K562 (cell line): ENCODE measurements at regions not wholly inside any gene's neighbourhood (a gene's known extent, or its start where the extent isn't known, plus 50 kb on each side); places are given as distances from the start of the nearest gene placed in this dataset.

ENCODE experiments used
- ATAC-seq: fragments of 200-7000 bp; cut with Tn5 transposase; 3 replicates; pipeline ENCODE4 v1.9.1; 2020; ENCODE audit warnings: moderate library complexity
- BruUV-seq: library from RNA; stranded (reverse); fragments of 400-500 nt; replicated peaks from 2 replicates; lab custom pipeline; 2021; lab: Mats Ljungman, UMichigan
- CTCF ChIA-PET: fragments of 300-600 bp; formaldehyde crosslinking; extraction: SDS; loops from one replicate; lab custom pipeline; 2021; ENCODE audit warnings: low intra/inter-chr PET ratio; lab: Yijun Ruan, JAX
- POLR2A ChIA-PET: fragments of 300-600, 350-650 bp; sonication (Branson Sonifier 250); formaldehyde crosslinking; extraction: SDS; loops from one replicate; lab custom pipeline; 2021; ENCODE audit warnings: antibody characterized with exemption, inconsistent platforms; lab: Yijun Ruan, JAX
- DNase-seq, 4 experiments: peaks; one replicate each; pipeline versions ENCODE4 v3.0.0 to v3.0.0-alpha.2; 2011 to 2018; ENCODE audit warnings: low spot score in 3 of 4, mixed read lengths in 3 of 4; ENCODE audit errors: extremely low read depth in 1 of 4
- FAIRE-seq: peaks from 2 replicates; lab custom pipeline; 2011; peaks lifted over from hg19 to GRCh38; lab: Jason Lieb, UNC
- H2AFZ ChIP-seq: 2 replicates; pipeline ENCODE4 v1.6.0; 2011; ENCODE audit warnings: low read depth, low read length, control low read depth, inconsistent platforms
- H3K27ac ChIP-seq: fragments of 200-600 bp; 3 replicates; pipeline ENCODE4 v1.8.0; 2011; ENCODE audit warnings: low read depth, mild to moderate bottlenecking, control low read depth, inconsistent platforms, low read length, moderate library complexity, mixed read lengths; ENCODE audit errors: extremely low read depth
- H3K27me3 ChIP-seq, 2 experiments: fragments of 300-600 bp in 1 of 2; 2 replicates in 1 of 2; 3 replicates in 1 of 2; pipeline versions ENCODE4 v1.6.0 to v1.8.0; 2011; ENCODE audit warnings: inconsistent platforms in 2 of 2, low read length in 2 of 2, mild to moderate bottlenecking in 1 of 2, mixed read lengths in 1 of 2, moderate library complexity in 1 of 2; ENCODE audit not compliant: control insufficient read depth in 2 of 2, insufficient read depth in 2 of 2
- H3K36me3 ChIP-seq: fragments of 300-600 bp; 3 replicates; pipeline ENCODE4 v1.8.0; 2011; ENCODE audit warnings: mild to moderate bottlenecking, low read length, inconsistent platforms; ENCODE audit not compliant: control insufficient read depth, insufficient read depth
- H3K4me1 ChIP-seq, 2 experiments: fragments of 200-600 bp in 1 of 2; replicated peaks in 1 of 2; 2 replicates in 1 of 2; 3 replicates in 1 of 2; pipeline versions ENCODE4 v1.5.1 to v1.8.0; 2011; ENCODE audit warnings: inconsistent platforms in 2 of 2, low read length in 2 of 2, mild to moderate bottlenecking in 1 of 2, mixed read lengths in 1 of 2, moderate library complexity in 1 of 2; ENCODE audit not compliant: control insufficient read depth in 2 of 2, insufficient read depth in 2 of 2
- H3K4me2 ChIP-seq: 2 replicates; pipeline ENCODE4 v1.6.1; 2011; ENCODE audit warnings: low read length, control low read depth, inconsistent platforms, mixed read lengths; ENCODE audit not compliant: insufficient read depth
- H3K4me3 ChIP-seq: fragments of 200-600 bp; sonication (generic), shearing (Covaris generic); 2 replicates; pipeline ENCODE4 v1.5.1; 2016; ENCODE audit warnings: control low read depth, inconsistent platforms
- H3K79me2 ChIP-seq: fragments of 200-600 bp; 3 replicates; pipeline ENCODE4 v1.8.0; 2011; ENCODE audit warnings: low read length, inconsistent platforms; ENCODE audit not compliant: control insufficient read depth, insufficient read depth
- H3K9ac ChIP-seq, 2 experiments: 2 replicates each; pipeline versions ENCODE4 v1.6.0 to v1.6.1; 2011; ENCODE audit warnings: low read depth in 2 of 2, low read length in 2 of 2, control low read depth in 1 of 2, inconsistent platforms in 1 of 2, mild to moderate bottlenecking in 1 of 2, mixed read lengths in 1 of 2; ENCODE audit not compliant: insufficient read depth in 1 of 2
- H3K9me1 ChIP-seq: one replicate; pipeline ENCODE4 v1.6.0; 2011; ENCODE audit warnings: inconsistent platforms, mild to moderate bottlenecking, low read length, moderate library complexity; ENCODE audit not compliant: control insufficient read depth, insufficient read depth
- H3K9me3 ChIP-seq: replicated peaks from 2 replicates; pipeline ENCODE4 v1.5.1; 2011; ENCODE audit warnings: low read depth, low read length, inconsistent platforms; ENCODE audit not compliant: control insufficient read depth, insufficient read depth
- H4K20me1 ChIP-seq: replicated peaks from 2 replicates; pipeline ENCODE4 v1.6.1; 2011; ENCODE audit warnings: low read length, inconsistent platforms, mixed read lengths; ENCODE audit not compliant: control insufficient read depth, insufficient read depth
- CEBPG ChIP-seq, 3 experiments: fragments of 200-800 bp in 1 of 3; sonication (Bioruptor generic) in 1 of 3; sonication (generic) in 1 of 3; formaldehyde crosslinking in 1 of 3; IDR thresholded peaks in 2 of 3; conservative IDR thresholded peaks in 1 of 3; 2 replicates each; pipeline versions ENCODE4 v1.6.1 to v1.8.0; 2016 to 2022; ENCODE audit warnings: missing compliant biosample characterization in 2 of 3, missing genetic modification characterization in 2 of 3, mild to moderate bottlenecking in 1 of 3, missing genetic modification reagents in 1 of 3
- DACH1 ChIP-seq: fragments of 450-650 bp; IDR thresholded peaks from 2 replicates; pipeline ENCODE4 v1.6.1; 2018; ENCODE audit not compliant: partially characterized antibody
- FIP1L1 ChIP-seq: fragments of 200-400 bp; formaldehyde crosslinking; IDR thresholded peaks from 2 replicates; pipeline ENCODE4 v1.6.1; 2018; ENCODE audit warnings: mild to moderate bottlenecking, low read depth, low read length; ENCODE audit not compliant: poor library complexity, severe bottlenecking
- GTF2F1 ChIP-seq: IDR thresholded peaks from 2 replicates; pipeline ENCODE4 v1.6.1; 2011; ENCODE audit warnings: low read depth, low read length, improper control_type of control experiment
- NFRKB ChIP-seq: fragments of 450-650 bp; IDR thresholded peaks from 2 replicates; pipeline ENCODE4 v1.6.1; 2016; ENCODE audit warnings: low read depth
- NFXL1 ChIP-seq: fragments of 450-650 bp; formaldehyde crosslinking; IDR thresholded peaks from 2 replicates; pipeline ENCODE4 v1.4.0; 2021; ENCODE audit warnings: mild to moderate bottlenecking
- NR0B1 ChIP-seq: fragments of 450-650 bp; IDR thresholded peaks from one replicate; pipeline ENCODE4 v1.6.1; 2018; ENCODE audit warnings: mild to moderate bottlenecking, moderate library complexity; ENCODE audit not compliant: partially characterized antibody
- NR2F6 ChIP-seq: fragments of 450-650 bp; formaldehyde crosslinking; IDR thresholded peaks from 2 replicates; pipeline ENCODE4 v1.4.0; 2020; ENCODE audit warnings: mild to moderate bottlenecking
- PML ChIP-seq: IDR thresholded peaks from 2 replicates; pipeline ENCODE4 v1.6.1; 2012; ENCODE audit warnings: low read length, inconsistent platforms
- RHOXF2B ChIP-seq: fragments of 250-450 bp; sonication (Bioruptor Pico); conservative IDR thresholded peaks from 2 replicates; pipeline ENCODE4 v1.5.1; 2021
- SIN3A ChIP-seq, 2 experiments: fragments of 150-350 bp in 1 of 2; IDR thresholded peaks; 2 replicates each; pipeline ENCODE4 v1.6.1; 2011 to 2016; ENCODE audit warnings: borderline replicate concordance in 2 of 2, low read depth in 2 of 2, low read length in 2 of 2, mild to moderate bottlenecking in 2 of 2, moderate library complexity in 2 of 2; ENCODE audit not compliant: control insufficient read depth in 1 of 2
- SMARCB1 ChIP-seq: IDR thresholded peaks from 2 replicates; pipeline ENCODE4 v1.6.1; 2011; ENCODE audit warnings: improper control_type of control experiment, low read depth; ENCODE audit not compliant: insufficient read length
- WGBS: fragments of 100-300 bp; shearing (Covaris generic); methylation state at CpG from one replicate; pipeline ENCODE4 v1.1.6; 2016; ENCODE audit warnings: low coverage, mixed read lengths; ENCODE audit not compliant: insufficient coverage; ENCODE audit errors: missing lambda C conversion rate; 5-methylcytosine and 5-hydroxymethylcytosine counted together
- in situ Hi-C: fragments of 300-500 bp; cut with MboI; formaldehyde crosslinking; loops from 4 replicates; pipeline ENCODE4 v1.15.0; 2018; ENCODE audit warnings: inconsistent platforms, mixed read lengths
- intact Hi-C: fragments of 100-400 bp; cut with micrococcal nuclease; formaldehyde crosslinking; loops from 2 replicates; pipeline ENCODE4 v1.14.2; 2022
- TF ChIP-seq, protein P1 (sequence below): fragments of 250-450 bp; sonication (Bioruptor Pico); IDR thresholded peaks from 2 replicates; pipeline ENCODE4 v1.8.0; 2021; ENCODE audit warnings: borderline replicate concordance, mild to moderate bottlenecking, moderate library complexity; ENCODE audit not compliant: poor library complexity, severe bottlenecking

GRCh38 chr13:34734932-34735331 is 207.1 kb upstream of the NBEA start:
- ChIA-PET CTCF (no interaction called here), POLR2A (no interaction called here)
- in situ Hi-C loops, result no loop called here
- no peak for FAIRE-seq
- TF ChIP-seq DACH1, result no peak
- TF ChIP-seq RHOXF2B (CRISPR knock-in tag), result no peak
- no peak for TF ChIP-seq SIN3A (IDR thresholded peaks at IDR 0.05; ENCODE audit: borderline replicate concordance in 2 of 2, control insufficient read depth in 1 of 2, low read depth in 2 of 2, low read length in 2 of 2)
- no peak for TF ChIP-seq CEBPG (CRISPR knock-in tag; IDR thresholded peaks at IDR 0.05)
- TF ChIP-seq CEBPG (tag; conservative IDR thresholded peaks at IDR 0.05 in 1 of 2, IDR thresholded peaks at IDR 0.05 in 1 of 2), result no peak
- no peak for TF ChIP-seq NR0B1
- no peak for TF ChIP-seq NFRKB
- TF ChIP-seq NR2F6, result no peak
- TF ChIP-seq, protein P1, sequence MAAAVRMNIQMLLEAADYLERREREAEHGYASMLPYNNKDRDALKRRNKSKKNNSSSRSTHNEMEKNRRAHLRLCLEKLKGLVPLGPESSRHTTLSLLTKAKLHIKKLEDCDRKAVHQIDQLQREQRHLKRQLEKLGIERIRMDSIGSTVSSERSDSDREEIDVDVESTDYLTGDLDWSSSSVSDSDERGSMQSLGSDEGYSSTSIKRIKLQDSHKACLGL (CRISPR knock-in tag), result no peak
- TF ChIP-seq FIP1L1, result no peak
- TF ChIP-seq PML, result no peak
- TF ChIP-seq GTF2F1, result no peak
- TF ChIP-seq SMARCB1, result no peak
- TF ChIP-seq NFXL1 (CRISPR knock-in tag), result no peak
- intact Hi-C loops, result no loop called here
- Histone ChIP-seq H2AFZ (no peak overlapping the region), H4K20me1 (no peaks in the 10 kb centered on the region), H3K9ac (no peak overlapping the region), H3K9me1 (no peaks in the 10 kb centered on the region), H3K27me3 (no peaks in the 10 kb centered on the region), H3K9me3 (no peaks in the 10 kb centered on the region), H3K36me3 (no peaks in the 10 kb centered on the region), H3K27ac (no peak overlapping the region), H3K79me2 (no peaks in the 10 kb centered on the region), H3K4me2 (no peak overlapping the region), H3K4me1 (no peaks in the 10 kb centered on the region), H3K4me3 (no peak overlapping the region)
- 7% methylated on average over 2 of the region's 2 CpGs for WGBS
- DNase-seq, result no peak
- ATAC-seq, result no peak
- no TSS peak for BruUV-seq
